Stimulated activated CD4-positive, alpha-beta T cell treated with anti-CD3 and anti-CD28 coated beads, Interleukin-2, amount 100 ng/mL, for 24 hours (primary cell): ENCODE measurements at regions not wholly inside any gene's neighbourhood (a gene's known extent, or its start where the extent isn't known, plus 50 kb on each side); places are given as distances from the start of the nearest gene placed in this dataset.

Experiments
- DNase-seq, 2 donors: peaks; one replicate each; pipeline ENCODE4 v3.0.0-alpha.2; 2020

DNA sequence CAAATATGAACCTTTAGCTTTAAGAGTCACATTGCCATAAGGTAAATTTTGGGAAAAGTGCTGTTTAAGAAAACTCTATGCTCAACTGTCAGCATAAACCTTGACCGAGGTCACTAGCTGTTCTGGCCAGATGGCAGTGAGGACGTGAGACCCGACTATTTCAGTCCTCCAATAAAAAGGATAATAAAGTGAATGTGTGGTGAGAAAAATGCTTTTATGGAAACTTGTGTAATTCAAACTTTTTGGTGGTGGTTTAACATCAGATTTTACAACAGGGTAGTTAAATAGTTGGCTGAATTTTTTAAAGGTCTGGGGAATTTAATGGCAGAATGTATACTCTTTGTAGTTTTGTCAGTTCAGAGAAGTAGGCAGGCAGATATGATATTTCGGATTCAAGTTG lies 391.1 kb downstream of the PMP22 start:
- DNase-seq, result no peak

GRCh38 chr17:14873540-14873939 lies 391.6 kb downstream of the PMP22 start:
- DNase-seq, result no peak

GRCh38 chr17:14871921-14872320 lies 393.2 kb downstream of the PMP22 start:
- no peak for DNase-seq

GRCh38 chr17:14866266-14866665 lies 398.9 kb downstream of the PMP22 start:
- DNase-seq, result no peak

DNA sequence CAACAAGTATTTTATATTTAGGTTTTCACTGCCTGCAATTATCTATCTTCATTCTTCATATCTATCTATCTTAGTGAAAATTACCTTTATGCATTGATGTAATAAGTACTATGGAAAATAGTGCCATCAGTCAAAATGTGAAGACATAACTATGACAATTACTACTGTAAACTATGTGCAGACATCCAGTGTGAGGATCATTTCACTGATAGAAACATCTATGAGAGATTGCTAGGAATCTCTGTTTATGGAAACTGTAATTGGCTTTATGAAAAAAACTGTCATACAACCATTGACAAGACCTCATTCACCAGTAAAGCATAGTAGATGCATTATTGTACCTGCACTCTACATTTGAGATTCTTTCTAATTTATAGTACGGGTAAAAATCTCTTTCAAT lies 401.0 kb downstream of the PMP22 start:
- no peak for DNase-seq

DNA sequence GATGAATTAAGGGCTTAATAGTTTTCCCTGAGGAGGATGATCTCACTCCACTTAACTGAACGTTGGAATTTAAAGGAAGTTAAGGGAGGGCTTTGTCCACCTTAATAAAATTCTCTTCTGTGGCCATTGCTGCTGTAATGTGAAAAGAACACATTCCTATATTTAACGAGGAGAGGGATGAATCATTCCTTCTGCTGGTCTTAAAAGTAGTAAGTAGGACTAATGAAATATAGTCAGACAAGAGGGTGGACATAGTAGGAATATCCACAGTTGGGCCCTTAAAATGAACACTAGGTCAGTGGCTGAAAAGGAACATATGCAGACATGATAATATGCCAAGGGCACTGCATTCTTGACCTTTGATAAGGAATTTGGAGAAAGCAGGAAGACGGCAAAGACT lies 405.6 kb downstream of the PMP22 start:
- no peak for DNase-seq

- no peak for DNase-seq
These were observed 408.9 kb downstream of the PMP22 start for GRCh38 chr17:14856176-14856575.

GRCh38 chr17:14854691-14855090 lies 410.4 kb downstream of the PMP22 start:
- no peak for DNase-seq

- DNase-seq, result no peak
These were observed 419.4 kb downstream of the PMP22 start for GRCh38 chr17:14845591-14846281.

DNA sequence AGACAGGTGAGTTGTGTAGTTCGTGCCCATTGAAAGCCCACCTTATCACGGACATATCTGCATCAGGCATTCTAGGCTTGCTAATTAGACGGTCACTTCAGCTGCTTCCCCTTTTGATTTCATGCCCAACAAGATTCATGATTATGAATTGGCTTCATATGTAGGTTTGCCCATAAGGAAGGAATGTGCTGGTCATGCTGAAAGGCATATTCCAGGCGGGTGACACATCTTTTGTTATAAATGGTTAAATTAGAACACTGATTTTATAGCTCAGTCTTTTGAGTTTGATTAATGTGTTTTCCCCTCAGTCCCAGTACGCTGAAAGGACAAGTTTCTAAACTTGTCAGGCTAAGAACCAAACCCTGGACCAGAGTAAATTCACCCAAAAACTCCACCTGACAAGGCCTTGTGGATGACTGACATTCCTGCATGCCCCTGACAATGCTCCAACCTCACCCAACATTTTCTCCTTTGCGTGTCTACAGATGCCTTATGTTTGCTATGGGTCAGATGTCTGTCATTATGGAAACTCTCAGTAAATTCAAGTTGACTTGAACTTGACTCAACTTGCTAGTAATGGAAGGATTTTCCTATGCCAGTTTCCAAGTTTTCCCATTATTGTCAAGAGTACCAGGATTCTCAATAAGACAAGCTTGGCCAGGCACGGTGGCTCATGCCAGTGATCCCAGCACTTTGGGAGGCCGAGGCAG lies 421.9 kb downstream of the PMP22 start:
- DNase-seq, result no peak

DNA sequence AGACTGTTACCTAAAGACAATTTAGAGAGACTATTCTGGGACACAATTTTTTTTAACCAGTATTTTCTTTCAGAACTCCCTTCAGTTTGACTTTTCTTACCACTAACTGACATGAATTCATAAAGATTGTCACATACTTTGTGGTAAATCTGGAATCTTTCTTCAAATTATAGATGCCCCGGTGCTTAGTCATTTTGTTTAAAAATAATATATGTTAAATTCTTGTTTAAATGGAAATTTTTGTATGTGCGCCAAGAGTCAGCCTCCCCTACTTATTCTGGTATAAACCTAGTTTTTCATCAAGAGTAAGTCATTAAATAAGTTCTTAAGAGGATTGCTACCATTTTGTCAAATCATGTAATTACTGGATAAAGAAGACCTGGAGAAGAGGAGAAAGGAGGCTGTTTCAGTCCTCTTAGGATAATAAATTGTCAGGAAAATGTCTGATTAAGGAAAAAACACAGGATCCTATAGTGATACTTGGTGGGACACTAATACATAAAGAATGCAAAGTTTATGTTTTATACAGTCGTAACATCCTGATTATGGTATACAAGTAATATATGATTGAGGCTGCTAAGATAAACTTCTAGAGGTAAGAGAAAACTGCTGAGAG lies 424.4 kb downstream of the PMP22 start:
- no peak for DNase-seq

GRCh38 chr17:14838567-14838966 lies 426.6 kb downstream of the PMP22 start:
- no peak for DNase-seq

DNA sequence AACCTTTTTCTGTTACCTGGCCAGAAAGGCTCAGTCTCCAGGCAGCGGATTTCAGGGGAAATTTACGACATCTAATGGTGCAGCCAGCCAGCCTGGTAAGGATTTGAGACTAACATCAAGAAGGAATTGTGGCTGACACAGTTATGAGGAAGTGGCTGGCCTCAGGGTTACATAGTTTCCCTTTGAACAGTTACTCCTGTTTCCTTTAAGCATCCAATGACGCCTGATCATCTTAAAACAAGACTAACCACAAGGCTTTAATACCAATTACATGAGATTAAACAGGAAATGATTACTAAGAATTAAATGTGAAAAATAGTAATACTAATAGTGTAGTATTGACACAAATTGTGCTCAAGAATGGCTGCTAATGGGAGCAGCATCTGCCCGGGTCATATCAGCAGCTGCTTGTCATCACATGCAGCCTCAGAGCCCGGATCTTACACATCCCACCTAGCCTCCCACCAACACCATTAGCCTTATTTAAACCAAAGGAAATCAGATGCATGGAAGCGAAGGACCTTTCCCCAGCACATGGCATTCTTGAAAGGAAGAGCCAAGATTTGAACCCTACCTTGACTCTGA lies 431.8 kb downstream of the PMP22 start:
- no peak for DNase-seq

DNA sequence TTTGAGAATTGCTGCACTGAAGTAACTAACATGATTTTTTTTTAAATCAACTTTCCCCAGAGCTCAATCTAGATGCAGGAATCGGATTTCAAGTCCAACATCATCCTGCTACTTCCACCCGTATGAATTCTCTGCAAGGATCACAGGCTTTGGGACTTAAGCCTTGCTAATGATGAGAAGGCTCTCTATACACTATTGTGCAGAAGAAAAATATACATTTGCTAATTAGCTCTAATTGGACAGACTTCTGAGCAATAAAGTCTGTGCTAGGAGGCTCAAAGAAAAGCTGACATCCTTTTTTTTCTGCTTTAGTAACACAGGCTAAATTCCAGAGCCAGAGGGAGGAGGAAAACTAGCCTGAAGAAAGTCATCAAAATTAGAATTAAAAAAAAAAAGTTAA lies 433.6 kb downstream of the PMP22 start:
- no peak for DNase-seq

DNA sequence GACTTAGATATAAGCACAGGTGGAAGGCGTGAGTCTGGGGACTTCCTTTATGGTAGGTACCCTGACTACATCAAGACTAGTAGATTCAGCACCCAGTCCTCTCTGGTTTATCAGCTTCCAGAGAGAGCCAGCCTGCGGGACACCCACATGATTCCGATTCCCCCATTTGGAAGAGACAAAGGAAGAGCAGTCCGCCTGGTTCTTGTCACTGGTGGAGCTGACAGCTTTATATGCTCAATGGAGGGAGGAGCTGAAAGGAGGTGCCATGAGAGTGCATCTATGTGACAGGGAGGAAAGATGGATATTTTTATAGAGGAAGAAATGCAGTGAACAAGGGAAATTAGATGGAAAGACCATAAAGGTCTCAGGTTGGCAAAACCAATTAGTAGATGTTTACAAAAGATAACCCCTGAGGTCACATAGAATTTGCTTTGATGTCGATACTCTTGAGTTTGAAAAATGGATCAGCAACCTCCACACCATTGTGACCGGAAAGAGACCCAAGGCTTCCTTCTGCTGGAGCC lies 437.7 kb downstream of the PMP22 start:
- DNase-seq, result no peak

- DNase-seq, result no peak
These were observed 438.8 kb downstream of the PMP22 start for GRCh38 chr17:14826358-14826757.

DNA sequence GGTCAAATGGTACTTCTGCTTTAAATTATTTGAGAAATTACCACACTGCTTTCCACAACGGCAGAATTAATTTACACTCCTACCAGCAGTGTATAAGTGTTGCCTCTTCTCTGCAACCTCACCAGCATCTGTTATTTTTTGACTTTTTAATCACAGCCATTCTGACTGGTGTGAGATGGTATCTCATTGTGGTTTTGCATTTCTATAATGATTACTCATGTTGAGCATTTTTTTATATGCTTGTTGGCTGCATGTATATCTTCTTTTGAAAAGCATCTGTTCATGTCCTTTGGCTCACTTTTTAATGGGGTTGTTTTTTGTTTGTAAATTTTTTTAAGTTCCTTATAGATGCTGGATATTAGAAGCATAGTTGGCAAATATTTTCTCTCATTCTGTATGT lies 446.7 kb downstream of the PMP22 start:
- no peak for DNase-seq

DNA sequence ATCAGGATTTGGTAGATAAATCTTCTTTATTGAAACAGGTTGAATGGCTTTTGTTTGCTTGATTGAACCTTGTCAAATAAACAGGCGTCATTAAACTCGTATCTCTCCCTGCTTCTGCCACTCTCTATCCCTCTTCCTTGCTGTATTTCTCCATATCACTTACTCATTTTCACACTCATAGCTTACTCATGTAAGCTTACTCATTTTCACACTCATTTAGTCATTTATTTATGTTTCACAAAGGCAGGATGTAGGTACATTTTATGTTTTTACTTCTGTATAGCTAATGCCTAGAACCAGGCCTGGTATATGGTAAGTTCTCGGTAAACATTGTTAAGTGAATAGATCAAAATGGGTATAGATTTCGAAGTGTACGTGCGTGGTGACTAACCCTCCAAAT lies 450.0 kb downstream of the PMP22 start:
- no peak for DNase-seq

DNA sequence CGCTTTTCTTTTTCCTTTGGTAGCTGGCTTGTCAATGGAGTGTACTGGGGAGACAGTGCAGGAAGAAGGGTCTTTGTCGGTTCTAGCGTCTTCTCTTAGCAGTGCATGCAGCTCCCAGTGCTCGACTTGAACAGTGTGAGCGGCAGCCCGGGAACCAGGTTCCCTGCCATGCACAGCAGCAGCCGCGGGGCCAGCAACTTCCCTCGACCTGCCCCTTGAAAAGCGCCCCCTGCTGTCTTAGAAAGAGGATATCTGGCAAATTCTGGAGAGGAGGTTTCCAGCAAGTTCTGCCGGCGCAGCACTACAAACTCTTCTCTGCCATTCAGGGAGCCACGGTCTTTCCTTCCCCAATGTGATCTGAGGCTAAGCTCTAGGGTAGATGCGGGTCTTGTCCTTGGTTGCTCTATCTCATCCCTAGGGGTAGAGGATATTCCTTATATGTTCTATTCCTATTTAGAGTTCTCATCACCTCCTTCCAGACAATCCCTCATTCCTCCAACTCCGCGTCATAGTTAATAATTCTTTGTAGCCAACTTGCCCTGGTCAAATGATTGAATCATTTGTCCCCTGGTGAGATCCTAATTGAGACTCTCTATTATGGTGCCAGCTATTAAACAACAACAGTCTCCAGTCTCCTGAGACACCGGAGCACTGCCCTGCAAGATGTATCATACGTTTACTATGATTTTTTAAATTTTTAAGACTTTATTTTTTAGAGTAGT lies 451.3 kb downstream of the PMP22 start:
- DNase-seq, result peak in 1 of 2 donors; percentile 6

GRCh38 chr17:14808425-14808824 lies 456.7 kb downstream of the PMP22 start:
- no peak for DNase-seq

GRCh38 chr17:14805348-14805747 lies 459.8 kb downstream of the PMP22 start:
- no peak for DNase-seq

- no peak for DNase-seq
These were observed 461.3 kb downstream of the PMP22 start for GRCh38 chr17:14803826-14804225.

DNA sequence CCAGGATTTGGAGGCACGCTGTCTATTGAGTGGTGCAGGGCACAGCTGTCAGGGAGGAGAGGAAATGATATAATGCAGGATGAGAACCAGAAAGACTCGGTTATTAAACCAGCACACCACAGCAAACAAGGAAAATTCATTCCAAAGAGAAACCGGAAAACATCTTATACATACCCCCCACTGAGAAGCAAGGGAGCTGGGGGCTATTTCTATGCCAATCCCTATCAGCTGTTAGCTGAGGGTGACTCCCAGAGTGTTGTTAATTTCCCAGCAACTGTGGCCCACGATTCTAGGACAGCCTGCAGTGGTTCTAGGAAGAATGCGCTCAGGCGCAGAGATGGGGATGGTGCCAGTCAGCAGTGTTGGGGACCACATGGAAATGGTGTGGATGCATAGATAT lies 467.3 kb downstream of the PMP22 start:
- DNase-seq, result no peak
